Mucosa of gallbladder (tissue), 1 donor: ENCODE measurements at regions not wholly inside any gene's neighbourhood (a gene's known extent, or its start where the extent isn't known, plus 50 kb on each side); places are given as distances from the start of the nearest gene placed in this dataset.
A peak's percentile ranks its signal among the peaks of the same experiment; 100 is the strongest.

Experiments used
- DNase-seq: peaks from one replicate; pipeline ENCODE4 v3.0.0-alpha.2; 2020; ENCODE audit warnings: low spot score
- donor health status: DM: no; HTN: no; CAD: no.

DNA sequence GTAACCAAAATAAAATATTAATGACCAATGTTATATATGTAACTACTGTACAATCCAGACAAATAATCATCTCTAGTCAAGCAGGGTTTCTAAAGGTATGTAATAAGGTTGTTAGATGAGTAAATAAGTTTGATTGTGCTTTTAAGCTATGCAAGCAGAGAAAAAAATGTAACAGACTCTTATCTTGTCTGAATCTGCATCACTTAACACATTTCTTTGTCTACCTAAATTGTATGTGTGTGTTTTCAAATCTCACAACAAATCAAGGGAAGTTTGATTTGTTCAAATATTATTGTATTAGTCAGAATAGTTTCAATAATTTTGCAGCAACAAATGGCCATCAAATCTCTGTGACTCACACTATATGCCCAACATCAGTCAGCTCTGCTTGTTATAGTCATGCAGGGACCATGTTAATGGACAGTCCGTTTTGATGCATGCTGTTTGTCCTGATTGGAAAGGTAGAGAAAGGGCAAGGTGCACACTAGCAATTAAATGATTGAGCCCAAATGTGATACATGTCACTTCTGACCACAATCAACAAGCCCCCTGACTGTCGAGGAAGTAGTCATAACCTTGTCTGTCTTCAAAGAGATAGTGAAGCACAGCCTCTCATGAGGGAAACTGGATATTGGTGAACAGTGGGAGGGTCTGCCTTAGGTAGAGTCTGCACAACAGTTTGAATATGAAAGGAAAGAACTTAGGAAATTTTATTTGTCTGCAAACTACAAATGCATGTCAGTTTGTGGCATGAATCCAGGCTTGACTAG is 349.4 kb upstream of the SATB1 start:
- no peak for DNase-seq

GRCh38 chr3:18772699-18773305 is 347.7 kb upstream of the SATB1 start:
- no peak for DNase-seq

DNA sequence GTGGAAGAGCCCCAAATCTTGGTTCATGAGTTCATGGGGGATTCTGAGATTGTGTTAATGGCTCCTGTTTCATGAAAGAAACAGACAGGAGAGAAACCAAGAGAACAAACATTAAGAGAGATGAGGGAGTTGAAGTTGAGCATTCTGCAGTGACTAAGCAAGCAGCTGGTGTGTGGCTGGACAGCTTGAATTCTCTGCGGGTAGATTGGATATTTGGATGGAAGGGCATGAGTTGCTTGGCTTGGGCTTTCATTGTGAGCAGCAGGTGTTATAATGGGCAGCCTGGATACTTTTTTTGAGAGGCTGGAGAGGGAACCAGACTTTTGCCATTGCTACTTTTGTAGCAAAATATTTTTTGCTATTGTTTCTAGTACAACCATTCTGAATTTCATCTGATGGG is 346.8 kb upstream of the SATB1 start:
- no peak for DNase-seq

GRCh38 chr3:18770800-18771199 is 345.7 kb upstream of the SATB1 start:
- no peak for DNase-seq

GRCh38 chr3:18767756-18768303 is 342.7 kb upstream of the SATB1 start:
- DNase-seq = peak; percentile 13

DNA sequence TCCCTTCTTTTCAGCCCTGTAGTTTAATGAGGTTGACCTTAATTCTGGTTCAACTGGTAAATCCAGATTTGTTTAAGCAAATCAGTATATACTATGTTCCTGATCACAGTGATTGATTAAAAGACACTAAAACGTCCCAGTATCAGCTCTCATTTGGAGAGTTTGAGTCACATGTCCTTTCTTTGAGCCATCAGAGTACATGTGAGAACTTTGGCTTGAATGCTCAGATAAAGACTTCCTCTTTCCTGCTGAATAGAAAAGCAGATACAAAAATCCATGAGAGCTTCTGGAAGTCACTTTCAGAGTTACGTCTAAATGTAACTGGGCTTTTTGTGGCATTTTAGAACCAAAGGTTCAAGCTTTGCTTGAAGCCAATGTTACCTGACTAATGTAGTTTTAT is 341.8 kb upstream of the SATB1 start:
- DNase-seq = no peak

DNA sequence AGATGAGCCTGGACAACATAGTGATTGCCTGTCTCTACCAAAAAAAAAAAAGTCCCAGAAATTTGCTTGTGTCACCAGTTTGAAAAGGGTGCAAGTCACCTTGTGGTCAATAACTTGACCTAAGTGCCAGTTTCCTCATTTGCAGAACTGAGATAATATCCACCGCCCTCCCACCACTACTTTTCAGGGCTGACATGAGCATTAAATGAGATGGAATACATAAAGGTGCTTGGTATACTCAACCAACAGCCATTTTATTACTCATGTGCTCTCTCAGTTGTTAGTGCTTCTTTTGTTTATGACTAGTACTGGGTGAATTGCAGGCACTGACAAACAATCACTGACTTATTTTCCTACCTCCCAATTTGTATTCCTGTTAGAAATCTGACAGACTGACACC is 340.5 kb upstream of the SATB1 start:
- DNase-seq = no peak

- no peak for DNase-seq
These were observed 340.0 kb upstream of the SATB1 start for GRCh38 chr3:18765161-18765560.

DNA sequence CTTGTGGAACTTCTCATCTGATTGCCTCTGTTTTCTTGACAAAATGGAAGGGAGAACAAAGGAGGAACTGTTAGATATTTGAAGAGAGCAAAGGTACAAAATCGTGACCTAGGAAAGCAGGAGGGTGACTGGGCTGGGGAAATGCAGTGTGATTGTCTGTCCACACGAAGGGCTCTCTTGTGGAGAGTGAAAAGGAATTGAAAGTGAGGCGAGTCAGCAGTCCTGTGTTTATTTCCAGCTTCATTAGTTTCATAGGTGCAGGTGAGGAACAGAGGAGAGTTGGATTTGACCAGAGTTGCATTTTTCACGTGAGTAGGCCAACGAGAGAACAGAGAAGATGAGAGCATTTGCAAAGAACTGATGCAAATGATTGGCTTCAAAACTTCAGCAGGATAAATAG is 336.4 kb upstream of the SATB1 start:
- no peak for DNase-seq

- peak; percentile 62 for DNase-seq
These were observed 333.0 kb upstream of the SATB1 start for GRCh38 chr3:18758047-18758704.

DNA sequence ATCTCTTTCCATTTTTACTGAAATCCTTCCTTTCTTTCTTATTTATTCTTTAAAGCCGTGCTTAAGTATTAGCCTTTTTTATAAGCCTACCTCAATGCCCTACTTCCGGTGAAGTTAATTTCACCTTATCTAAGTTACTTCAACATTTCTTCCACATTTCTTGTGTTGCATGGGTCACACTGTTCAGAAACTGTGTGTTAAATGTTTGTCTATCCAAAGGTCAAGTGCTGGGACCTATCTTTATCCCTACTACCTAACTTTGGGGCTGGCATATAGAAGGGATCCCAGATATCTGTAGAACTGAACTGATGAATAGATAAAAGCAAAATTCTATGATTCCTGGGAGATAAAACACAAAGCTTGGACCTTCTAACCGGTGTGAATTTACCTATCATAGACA is 332.3 kb upstream of the SATB1 start:
- no peak for DNase-seq

GRCh38 chr3:18752273-18752934 is 327.3 kb upstream of the SATB1 start:
- no peak for DNase-seq

DNA sequence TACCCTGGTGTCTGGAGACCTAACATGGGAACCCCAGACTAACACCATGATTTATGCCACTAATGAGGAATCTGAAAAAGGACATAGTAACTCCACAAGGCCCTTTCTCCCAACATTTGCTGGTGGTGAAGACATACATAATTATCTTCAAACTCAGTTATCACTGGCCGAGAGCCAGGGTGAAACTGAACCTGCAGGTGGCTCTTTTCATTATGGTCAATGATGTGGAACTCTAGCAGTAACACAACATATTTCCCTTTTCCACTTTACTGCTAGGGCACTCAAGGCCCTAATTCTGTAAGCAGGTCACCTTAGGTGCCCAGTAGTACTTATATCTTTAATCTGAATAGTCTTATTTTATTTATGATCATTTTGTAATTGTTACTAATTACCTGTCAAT is 326.4 kb upstream of the SATB1 start:
- no peak for DNase-seq

GRCh38 chr3:18747383-18747782 is 322.2 kb upstream of the SATB1 start:
- DNase-seq = no peak

- DNase-seq = peak; percentile 17
These were observed 320.3 kb upstream of the SATB1 start for GRCh38 chr3:18745472-18745871.

- DNase-seq = no peak
These were observed 319.3 kb upstream of the SATB1 start for GRCh38 chr3:18744472-18744871.

- DNase-seq = no peak
These were observed 318.6 kb upstream of the SATB1 start for GRCh38 chr3:18743761-18744160.

DNA sequence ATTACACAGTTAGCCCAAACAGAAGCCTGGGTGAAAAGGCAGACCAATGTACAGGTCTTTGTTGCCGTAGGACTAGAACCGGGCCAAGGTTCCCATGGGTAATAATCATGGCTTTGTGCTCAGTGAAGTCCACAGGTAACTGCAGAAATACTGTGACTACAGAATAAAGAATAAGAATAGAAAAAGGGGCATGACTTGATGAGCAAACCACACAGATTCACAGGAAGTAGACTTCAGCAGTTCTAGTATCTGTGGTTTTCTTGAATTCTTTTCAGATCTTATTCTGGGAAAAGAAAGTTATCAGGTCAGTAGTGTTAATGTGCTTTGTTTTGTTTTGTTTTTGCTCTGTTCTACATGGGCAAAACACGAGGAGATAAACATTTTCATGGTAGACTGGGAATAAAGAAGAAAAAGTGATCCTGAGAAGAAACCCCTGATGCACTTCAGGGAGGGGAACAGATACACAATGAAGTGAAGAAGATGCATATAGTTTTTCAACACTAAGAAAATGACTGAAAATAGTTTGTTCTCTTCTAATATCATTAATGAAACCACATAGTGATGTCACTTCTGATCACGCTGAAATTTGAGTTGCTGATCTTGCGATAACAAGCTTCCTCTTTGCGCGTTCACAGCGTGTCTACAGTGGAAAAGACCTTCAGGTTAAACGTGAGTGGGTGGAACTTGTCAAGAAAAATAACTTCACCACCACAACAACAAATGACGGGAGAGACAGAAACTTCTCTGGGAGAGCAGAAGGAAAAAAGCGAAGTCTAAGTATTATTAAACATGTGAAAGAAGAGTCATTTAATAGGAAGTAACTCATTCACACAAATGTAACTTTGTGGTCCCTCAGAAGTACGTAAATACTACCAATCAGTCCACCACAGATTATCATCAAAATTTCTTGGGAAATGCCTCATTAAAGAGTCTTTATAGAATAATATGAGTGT is 315.8 kb upstream of the SATB1 start:
- peak; percentile 49 for DNase-seq

DNA sequence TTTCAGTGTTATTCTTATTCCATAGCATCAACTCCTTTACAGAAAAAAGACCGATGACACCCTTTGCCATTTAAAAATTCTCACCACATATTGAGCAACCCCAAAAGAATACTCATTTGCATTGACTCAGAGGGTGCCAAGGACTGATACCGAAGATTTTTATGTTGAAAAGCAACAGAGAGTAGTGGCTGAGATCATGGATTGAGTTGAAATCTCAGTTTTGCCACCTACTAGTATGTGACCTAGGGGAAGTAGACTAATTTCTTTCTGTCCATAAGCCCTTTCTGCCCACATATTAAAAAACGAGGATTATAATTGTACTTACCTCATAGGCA is 313.9 kb upstream of the SATB1 start:
- no peak for DNase-seq

- no peak for DNase-seq
These were observed 313.4 kb upstream of the SATB1 start for GRCh38 chr3:18738393-18739098.

DNA sequence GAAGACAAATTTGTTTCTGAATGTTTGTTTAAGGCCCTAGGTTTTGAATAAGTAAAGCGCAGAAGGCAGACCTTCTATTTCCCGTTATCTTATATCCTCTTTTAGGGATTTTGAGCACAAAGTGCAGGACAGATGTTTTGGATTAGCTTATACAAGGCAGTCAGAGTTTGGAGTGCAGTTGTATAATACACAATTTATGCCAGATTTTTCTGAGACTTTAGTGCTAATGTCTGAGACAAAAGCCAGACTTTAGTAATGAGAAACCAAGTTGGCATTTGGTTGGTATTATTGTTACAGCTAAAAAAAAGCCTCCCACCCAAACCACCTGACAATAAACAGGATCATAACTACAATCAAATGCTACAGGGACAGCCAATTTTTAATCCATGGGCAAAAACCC is 309.9 kb upstream of the SATB1 start:
- no peak for DNase-seq
